Trophoblast cell (in vitro differentiated cells and primary cell): ENCODE measurements at regions not wholly inside any gene's neighbourhood (a gene's known extent, or its start where the extent isn't known, plus 50 kb on each side); places are given as distances from the start of the nearest gene placed in this dataset.
A peak's percentile ranks its signal among the peaks of the same experiment; 100 is the strongest.

Experiments
- DNase-seq, 2 donors: peaks; one replicate each; pipeline ENCODE4 v3.0.0-alpha.2; 2016
- H2AFZ ChIP-seq: 2 replicates; pipeline ENCODE4 v1.6.1; 2013; ENCODE audit warnings: low read length, moderate library complexity, mild to moderate bottlenecking; ENCODE audit not compliant: insufficient read depth, poor library complexity
- H2AK5ac ChIP-seq: 2 replicates; pipeline ENCODE4 v1.6.1; 2013; ENCODE audit warnings: mild to moderate bottlenecking, low read length
- H2BK120ac ChIP-seq: 2 replicates; pipeline ENCODE4 v1.6.1; 2013; ENCODE audit warnings: low read length, mild to moderate bottlenecking, moderate library complexity; ENCODE audit not compliant: insufficient read depth, poor library complexity
- H2BK12ac ChIP-seq: 2 replicates; pipeline ENCODE4 v1.6.1; 2013; ENCODE audit warnings: mild to moderate bottlenecking, low read length, moderate library complexity
- H2BK5ac ChIP-seq: 2 replicates; pipeline ENCODE4 v1.6.1; 2013; ENCODE audit warnings: low read length, low read depth, moderate library complexity, mild to moderate bottlenecking; ENCODE audit not compliant: poor library complexity
- H3K14ac ChIP-seq: 2 replicates; pipeline ENCODE4 v1.6.1; 2013; ENCODE audit warnings: mild to moderate bottlenecking, low read length
- H3K18ac ChIP-seq: 2 replicates; pipeline ENCODE4 v1.6.1; 2013; ENCODE audit warnings: mild to moderate bottlenecking, low read length
- H3K23ac ChIP-seq: 2 replicates; pipeline ENCODE4 v1.6.1; 2013; ENCODE audit warnings: low read length
- H3K27ac ChIP-seq: 2 replicates; pipeline ENCODE4 v1.5.1; 2013; ENCODE audit warnings: low read depth, mild to moderate bottlenecking, inconsistent platforms, low read length, moderate library complexity
- H3K27me3 ChIP-seq: 2 replicates; pipeline ENCODE4 v1.6.1; 2013; ENCODE audit warnings: inconsistent platforms, mild to moderate bottlenecking, low read length, moderate library complexity; ENCODE audit not compliant: insufficient read depth
- H3K36me3 ChIP-seq, 2 experiments: 1 replicate in 1 of 2; 2 replicates in 1 of 2; pipeline ENCODE4 v1.6.1; 2013; ENCODE audit warnings: low read length in 2 of 2, mild to moderate bottlenecking in 2 of 2, moderate library complexity in 1 of 2; ENCODE audit not compliant: insufficient read depth in 2 of 2, control insufficient read depth in 1 of 2
- H3K4ac ChIP-seq: 2 replicates; pipeline ENCODE4 v1.6.1; 2013; ENCODE audit warnings: low read depth, mild to moderate bottlenecking, low read length, moderate library complexity
- H3K4me1 ChIP-seq, 2 experiments: 1 replicate in 1 of 2; 2 replicates in 1 of 2; pipeline ENCODE4 v1.6.1; 2013; ENCODE audit warnings: low read length in 2 of 2, mild to moderate bottlenecking in 2 of 2, moderate library complexity in 1 of 2; ENCODE audit not compliant: insufficient read depth in 2 of 2, control insufficient read depth in 1 of 2
- H3K4me2 ChIP-seq: 2 replicates; pipeline ENCODE4 v1.6.1; 2013; ENCODE audit warnings: inconsistent platforms, mild to moderate bottlenecking, low read length, moderate library complexity
- H3K4me3 ChIP-seq: 2 replicates; pipeline ENCODE4 v1.5.1; 2013; ENCODE audit warnings: mild to moderate bottlenecking, low read depth, low read length, inconsistent platforms
- H3K79me1 ChIP-seq: one replicate; pipeline ENCODE4 v1.6.1; 2013; ENCODE audit warnings: low read length
- H3K79me2 ChIP-seq: 2 replicates; pipeline ENCODE4 v1.6.1; 2013; ENCODE audit warnings: low read length, mild to moderate bottlenecking; ENCODE audit not compliant: control insufficient read depth, insufficient read depth, poor library complexity
- H3K9ac ChIP-seq: 2 replicates; pipeline ENCODE4 v1.6.1; 2013; ENCODE audit warnings: mild to moderate bottlenecking, low read length
- H3K9me3 ChIP-seq: 2 replicates; pipeline ENCODE4 v1.6.1; 2013; ENCODE audit warnings: low read depth, mild to moderate bottlenecking, control low read depth, inconsistent platforms, low read length; ENCODE audit not compliant: insufficient read depth
- H4K12ac ChIP-seq: 2 replicates; pipeline ENCODE4 v1.6.1; 2013; ENCODE audit warnings: low read depth, mild to moderate bottlenecking, low read length, moderate library complexity
- H4K8ac ChIP-seq: 2 replicates; pipeline ENCODE4 v1.6.1; 2013; ENCODE audit warnings: low read depth, mild to moderate bottlenecking, low read length, moderate library complexity
- H4K91ac ChIP-seq: one replicate; pipeline ENCODE4 v1.6.1; 2013; ENCODE audit warnings: low read depth, mild to moderate bottlenecking, low read length, moderate library complexity
- WGBS: extraction: QIAGEN DNeasy Blood & Tissue Kit; methylation state at CpG from one replicate; pipeline ENCODE4 v1.1.7; 2013; ENCODE audit warnings: missing lambda C conversion rate; ENCODE audit not compliant: insufficient read length, insufficient coverage; ENCODE audit errors: extremely low coverage; 5-methylcytosine and 5-hydroxymethylcytosine counted together

DNA sequence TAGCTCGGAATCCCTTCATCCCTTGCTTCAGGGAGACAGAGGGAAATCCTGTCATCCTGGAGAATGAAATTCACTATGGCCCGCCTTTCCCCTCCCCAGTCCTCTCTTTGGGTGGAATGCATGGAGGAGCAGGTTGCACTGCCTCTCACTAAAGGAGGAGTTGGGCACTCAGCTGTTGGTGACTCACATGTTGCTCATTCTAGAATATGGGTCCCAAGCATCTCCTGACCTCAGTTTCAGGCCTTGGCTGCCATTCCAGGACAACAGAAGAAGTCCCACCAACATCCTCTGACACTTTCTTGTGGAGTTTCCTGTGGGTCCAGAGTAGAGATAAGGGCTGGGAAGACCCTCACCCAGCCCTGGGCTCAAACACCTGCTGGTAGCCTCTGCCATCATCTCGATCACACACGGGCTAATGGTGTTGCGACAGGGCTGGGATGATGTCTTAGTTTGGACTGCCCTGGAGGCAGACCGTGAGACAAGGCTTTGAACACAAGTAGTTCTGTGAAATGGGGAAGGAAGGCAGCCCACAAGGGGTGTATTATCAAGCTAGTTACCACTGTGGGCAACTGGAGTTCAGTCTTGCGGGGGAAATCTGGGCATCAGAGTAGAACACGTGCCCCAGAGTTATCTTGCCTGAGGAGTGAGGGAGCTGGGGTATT lies 52.4 kb upstream of the RNF24 start:
- no peak overlapping the region for H3K27ac ChIP-seq
- H4K8ac ChIP-seq, result no peak overlapping the region
- H2BK120ac ChIP-seq, result no peak overlapping the region
- no CpG with 5 or more reads among the region's 8 CpGs for WGBS
- H3K36me3 ChIP-seq, result no peaks in the 10 kb centered on the region
- no peak overlapping the region for H2BK5ac ChIP-seq
- peak; percentile 80 to 82 for DNase-seq
- no peak overlapping the region for H3K9ac ChIP-seq
- peaks cover 11 to 13% of the 10 kb centered on the region in 2 experiments for H3K4me1 ChIP-seq
- no peaks in the 10 kb centered on the region for H3K79me1 ChIP-seq
- no peak overlapping the region for H3K4me2 ChIP-seq
- no peak overlapping the region for H3K4me3 ChIP-seq
- no peaks in the 10 kb centered on the region for H3K79me2 ChIP-seq
- no peak overlapping the region for H2AFZ ChIP-seq
- no peaks in the 10 kb centered on the region for H3K9me3 ChIP-seq
- H3K4ac ChIP-seq, result no peak overlapping the region
- H2AK5ac ChIP-seq, result no peak overlapping the region
- H3K14ac ChIP-seq, result no peak overlapping the region
- no peak overlapping the region for H2BK12ac ChIP-seq
- H4K12ac ChIP-seq, result no peak overlapping the region
- H3K23ac ChIP-seq, result no peak overlapping the region
- H3K18ac ChIP-seq, result no peak overlapping the region
- H4K91ac ChIP-seq, result no peak overlapping the region
- H3K27me3 ChIP-seq, result no peaks in the 10 kb centered on the region

DNA sequence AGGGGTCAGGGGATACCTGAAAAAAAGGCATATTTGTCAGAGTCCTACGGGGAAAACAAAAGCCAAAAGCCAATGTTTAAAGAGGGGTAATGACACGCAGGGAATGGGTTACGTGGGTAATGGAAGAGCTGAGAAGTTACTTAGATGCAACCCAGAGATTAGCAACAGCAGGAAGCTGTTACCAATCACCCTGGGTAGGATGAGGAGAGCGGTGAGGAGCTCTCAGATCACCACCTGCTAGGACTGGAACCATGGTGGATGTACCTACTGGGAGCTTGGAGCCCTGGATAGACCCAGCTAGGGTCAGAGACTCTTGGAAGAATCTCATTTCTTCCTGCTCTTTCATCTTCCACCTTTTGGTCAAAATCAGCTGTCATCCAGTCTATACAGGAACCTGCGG lies 51.2 kb upstream of the RNF24 start:
- no peak overlapping the region for H2AFZ ChIP-seq
- no peak overlapping the region for H2BK5ac ChIP-seq
- H3K18ac ChIP-seq, result no peak overlapping the region
- H3K27me3 ChIP-seq, result no peaks in the 10 kb centered on the region
- H3K79me2 ChIP-seq, result no peaks in the 10 kb centered on the region
- H4K91ac ChIP-seq, result no peak overlapping the region
- no peak overlapping the region for H3K27ac ChIP-seq
- no peak overlapping the region for H2BK12ac ChIP-seq
- no peaks in the 10 kb centered on the region for H3K79me1 ChIP-seq
- no peak overlapping the region for H3K9ac ChIP-seq
- H2BK120ac ChIP-seq, result no peak overlapping the region
- no peak overlapping the region for H3K23ac ChIP-seq
- H3K4me2 ChIP-seq, result no peak overlapping the region
- H3K4me1 ChIP-seq, result peaks cover 11 to 13% of the 10 kb centered on the region in 2 experiments
- no peaks in the 10 kb centered on the region for H3K9me3 ChIP-seq
- no peak overlapping the region for H3K14ac ChIP-seq
- no peaks in the 10 kb centered on the region for H3K36me3 ChIP-seq
- DNase-seq, result no peak
- no peak overlapping the region for H4K12ac ChIP-seq
- H4K8ac ChIP-seq, result no peak overlapping the region
- no CpG with 5 or more reads among the region's 5 CpGs for WGBS
- no peak overlapping the region for H3K4me3 ChIP-seq
- H2AK5ac ChIP-seq, result no peak overlapping the region
- H3K4ac ChIP-seq, result no peak overlapping the region

DNA sequence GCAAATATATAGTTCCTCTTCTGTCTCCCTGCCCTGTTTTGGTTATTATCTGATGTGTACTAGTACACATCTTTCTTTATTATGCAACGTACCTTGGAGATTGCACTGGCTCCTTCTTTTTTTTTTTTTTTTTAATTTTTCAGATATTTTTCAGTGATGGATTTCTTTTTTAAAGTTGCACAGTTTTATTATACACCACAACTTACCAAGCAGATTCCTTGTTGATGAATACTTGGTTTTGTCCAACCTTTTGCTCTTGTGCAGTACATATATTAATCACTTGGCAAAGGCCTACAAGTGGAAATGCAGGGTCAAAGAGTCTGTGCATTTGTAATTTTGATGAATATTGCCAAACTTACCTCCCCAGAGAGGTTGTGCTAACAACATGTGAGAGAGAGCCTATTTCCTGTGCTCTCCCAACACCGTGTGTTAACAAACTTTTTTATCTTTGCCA lies 50.1 kb upstream of the RNF24 start:
- no peaks in the 10 kb centered on the region for H3K79me1 ChIP-seq
- no peak overlapping the region for H3K9ac ChIP-seq
- no peaks in the 10 kb centered on the region for H3K79me2 ChIP-seq
- H2BK5ac ChIP-seq, result no peak overlapping the region
- no peak overlapping the region for H3K14ac ChIP-seq
- H3K4me2 ChIP-seq, result no peak overlapping the region
- no peaks in the 10 kb centered on the region for H3K27me3 ChIP-seq
- peaks cover 11 to 13% of the 10 kb centered on the region in 2 experiments for H3K4me1 ChIP-seq
- H3K9me3 ChIP-seq, result no peaks in the 10 kb centered on the region
- DNase-seq, result no peak
- no peak overlapping the region for H2AK5ac ChIP-seq
- H2BK12ac ChIP-seq, result no peak overlapping the region
- no peak overlapping the region for H4K12ac ChIP-seq
- no peak overlapping the region for H3K18ac ChIP-seq
- no peak overlapping the region for H4K8ac ChIP-seq
- H3K36me3 ChIP-seq, result no peaks in the 10 kb centered on the region
- H3K23ac ChIP-seq, result no peak overlapping the region
- no peak overlapping the region for H2BK120ac ChIP-seq
- no peak overlapping the region for H4K91ac ChIP-seq
- H3K27ac ChIP-seq, result no peak overlapping the region
- WGBS, result no CpG with 5 or more reads among the region's 2 CpGs
- no peak overlapping the region for H3K4me3 ChIP-seq
- no peak overlapping the region for H2AFZ ChIP-seq
- H3K4ac ChIP-seq, result no peak overlapping the region
